ENCODE measurements at regions not wholly inside any gene's neighbourhood (a gene's known extent, or its start where the extent isn't known, plus 50 kb on each side); places are given as distances from the start of the nearest gene placed in this dataset.

- TF ChIP-seq HOXA7 (CRISPR knock-in tag; IDR thresholded peaks at IDR 0.05): no peak
- no peak for TF ChIP-seq SP2 (CRISPR knock-in tag; IDR thresholded peaks at IDR 0.05)
- no peak for TF ChIP-seq GPBP1L1 (CRISPR knock-in tag; IDR thresholded peaks at IDR 0.05)
- TF ChIP-seq ZMYM2 (CRISPR knock-in tag; IDR thresholded peaks at IDR 0.05): no peak
- TF ChIP-seq CERS6 (CRISPR knock-in tag; IDR thresholded peaks at IDR 0.05): no peak
- no peak for TF ChIP-seq SRF (IDR thresholded peaks at IDR 0.05; ENCODE audit: low read depth, low read length)
- no peak for TF ChIP-seq TCF7L2 (IDR thresholded peaks at IDR 0.05; ENCODE audit: low read depth, low read length)
- no peak for TF ChIP-seq KLF13 (CRISPR knock-in tag; IDR thresholded peaks at IDR 0.05)
- TF ChIP-seq ZNF18 (CRISPR knock-in tag; IDR thresholded peaks at IDR 0.05; ENCODE audit: insufficient replicate concordance): no peak
Measured at GRCh38 chr14:43988989-43989388, 518.1 kb downstream of the FSCB start.
